ENCODE measurements at regions not wholly inside any gene's neighbourhood (a gene's known extent, or its start where the extent isn't known, plus 50 kb on each side); places are given as distances from the start of the nearest gene placed in this dataset.

DNA sequence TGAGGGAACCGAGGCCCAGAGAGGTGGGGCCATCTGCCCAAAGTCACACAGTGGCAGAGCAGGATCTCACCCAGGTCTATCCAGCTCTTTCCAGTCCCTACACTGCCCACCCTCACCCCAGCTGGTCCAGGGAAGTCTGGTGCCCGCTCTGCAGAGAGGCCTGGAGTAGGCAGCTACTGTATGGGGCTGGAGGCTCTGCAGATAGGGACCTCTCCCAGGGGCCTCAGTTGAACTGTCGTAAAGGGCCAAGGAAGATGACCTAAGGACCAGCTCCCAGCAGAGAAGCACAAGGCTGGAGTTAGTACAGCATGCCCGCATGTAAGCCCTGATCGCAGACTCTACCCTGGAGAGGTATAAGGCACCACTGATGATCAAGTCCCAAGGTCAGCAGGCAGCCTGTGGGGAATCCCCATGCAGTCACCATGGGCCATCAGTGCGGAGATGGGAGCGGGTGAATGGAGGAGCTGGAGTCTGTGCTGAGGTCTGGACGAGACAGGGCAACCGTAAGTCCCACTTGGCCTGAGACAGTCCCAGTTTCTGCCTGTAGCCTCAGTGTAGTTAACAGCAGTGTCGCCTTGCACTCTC, 320.2 kb downstream of the MATN1 start:
- H3K27me3 ChIP-seq (ENCODE audit: control insufficient read depth in 4 of 4, insufficient read depth in 4 of 4, low read length in 3 of 4), result no peaks in the 10 kb centered on the region
- no peak overlapping the region for H3K9ac ChIP-seq (ENCODE audit: low read depth in 1 of 2, low read length in 2 of 2)
- no peaks in the 10 kb centered on the region for H3K9me3 ChIP-seq (ENCODE audit: control insufficient read depth in 4 of 4, low read length in 3 of 4)
- no peak overlapping the region for H3K4me3 ChIP-seq (ENCODE audit: low read depth in 1 of 3, low read length in 3 of 3)
- H3K27ac ChIP-seq (ENCODE audit: low read depth in 1 of 2, low read length in 2 of 2), result no peak overlapping the region
- 89% methylated on average over 10 of the region's 10 CpGs for WGBS
- H3K36me3 ChIP-seq (ENCODE audit: control insufficient read depth in 4 of 4, insufficient read depth in 3 of 4, low read depth in 1 of 4, low read length in 3 of 4), result no peaks in the 10 kb centered on the region
- no peaks in the 10 kb centered on the region for H3K4me1 ChIP-seq (ENCODE audit: control insufficient read depth in 4 of 4, insufficient read depth in 4 of 4, low read length in 3 of 4)
- TF ChIP-seq, protein P1, sequence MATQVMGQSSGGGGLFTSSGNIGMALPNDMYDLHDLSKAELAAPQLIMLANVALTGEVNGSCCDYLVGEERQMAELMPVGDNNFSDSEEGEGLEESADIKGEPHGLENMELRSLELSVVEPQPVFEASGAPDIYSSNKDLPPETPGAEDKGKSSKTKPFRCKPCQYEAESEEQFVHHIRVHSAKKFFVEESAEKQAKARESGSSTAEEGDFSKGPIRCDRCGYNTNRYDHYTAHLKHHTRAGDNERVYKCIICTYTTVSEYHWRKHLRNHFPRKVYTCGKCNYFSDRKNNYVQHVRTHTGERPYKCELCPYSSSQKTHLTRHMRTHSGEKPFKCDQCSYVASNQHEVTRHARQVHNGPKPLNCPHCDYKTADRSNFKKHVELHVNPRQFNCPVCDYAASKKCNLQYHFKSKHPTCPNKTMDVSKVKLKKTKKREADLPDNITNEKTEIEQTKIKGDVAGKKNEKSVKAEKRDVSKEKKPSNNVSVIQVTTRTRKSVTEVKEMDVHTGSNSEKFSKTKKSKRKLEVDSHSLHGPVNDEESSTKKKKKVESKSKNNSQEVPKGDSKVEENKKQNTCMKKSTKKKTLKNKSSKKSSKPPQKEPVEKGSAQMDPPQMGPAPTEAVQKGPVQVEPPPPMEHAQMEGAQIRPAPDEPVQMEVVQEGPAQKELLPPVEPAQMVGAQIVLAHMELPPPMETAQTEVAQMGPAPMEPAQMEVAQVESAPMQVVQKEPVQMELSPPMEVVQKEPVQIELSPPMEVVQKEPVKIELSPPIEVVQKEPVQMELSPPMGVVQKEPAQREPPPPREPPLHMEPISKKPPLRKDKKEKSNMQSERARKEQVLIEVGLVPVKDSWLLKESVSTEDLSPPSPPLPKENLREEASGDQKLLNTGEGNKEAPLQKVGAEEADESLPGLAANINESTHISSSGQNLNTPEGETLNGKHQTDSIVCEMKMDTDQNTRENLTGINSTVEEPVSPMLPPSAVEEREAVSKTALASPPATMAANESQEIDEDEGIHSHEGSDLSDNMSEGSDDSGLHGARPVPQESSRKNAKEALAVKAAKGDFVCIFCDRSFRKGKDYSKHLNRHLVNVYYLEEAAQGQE (IDR thresholded peaks at IDR 0.05), result no peak
- no peak for TF ChIP-seq JUND (IDR thresholded peaks at IDR 0.05)
- TF ChIP-seq, protein P2, sequence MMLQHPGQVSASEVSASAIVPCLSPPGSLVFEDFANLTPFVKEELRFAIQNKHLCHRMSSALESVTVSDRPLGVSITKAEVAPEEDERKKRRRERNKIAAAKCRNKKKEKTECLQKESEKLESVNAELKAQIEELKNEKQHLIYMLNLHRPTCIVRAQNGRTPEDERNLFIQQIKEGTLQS (IDR thresholded peaks at IDR 0.05), result no peak
- no peak for TF ChIP-seq SP1 (IDR thresholded peaks at IDR 0.05)
- no peak for TF ChIP-seq GABPA (IDR thresholded peaks at IDR 0.05 in 1 of 2, conservative IDR thresholded peaks at IDR 0.05 in 1 of 2)
- TF ChIP-seq NR2F2 (IDR thresholded peaks at IDR 0.05), result no peak
- no peak for DNase-seq (ENCODE audit: low spot score)

DNA sequence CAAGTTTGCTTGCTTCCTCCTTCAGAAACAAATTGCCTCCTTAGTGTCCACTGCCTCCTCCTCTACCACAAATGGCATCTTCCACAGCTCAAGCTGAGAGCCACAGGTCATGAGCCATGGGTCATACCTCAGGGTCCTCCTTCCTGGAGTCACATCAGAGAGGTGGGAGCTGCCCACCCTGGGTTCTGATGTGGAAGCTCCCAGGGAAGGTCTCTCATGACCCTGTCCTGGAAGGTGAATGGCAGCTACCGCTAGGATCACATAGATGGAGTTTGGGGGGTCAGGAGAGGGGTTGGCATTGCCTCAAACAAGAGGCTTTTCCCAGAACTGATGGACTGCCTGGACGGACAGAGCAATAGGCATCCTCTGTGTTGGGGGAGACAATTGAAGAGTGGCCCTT, 321.4 kb downstream of the MATN1 start:
- 89% methylated on average over 2 of the region's 2 CpGs for WGBS
- TF ChIP-seq HNF4G (IDR thresholded peaks at IDR 0.05), result no peak
- TF ChIP-seq, protein P3, sequence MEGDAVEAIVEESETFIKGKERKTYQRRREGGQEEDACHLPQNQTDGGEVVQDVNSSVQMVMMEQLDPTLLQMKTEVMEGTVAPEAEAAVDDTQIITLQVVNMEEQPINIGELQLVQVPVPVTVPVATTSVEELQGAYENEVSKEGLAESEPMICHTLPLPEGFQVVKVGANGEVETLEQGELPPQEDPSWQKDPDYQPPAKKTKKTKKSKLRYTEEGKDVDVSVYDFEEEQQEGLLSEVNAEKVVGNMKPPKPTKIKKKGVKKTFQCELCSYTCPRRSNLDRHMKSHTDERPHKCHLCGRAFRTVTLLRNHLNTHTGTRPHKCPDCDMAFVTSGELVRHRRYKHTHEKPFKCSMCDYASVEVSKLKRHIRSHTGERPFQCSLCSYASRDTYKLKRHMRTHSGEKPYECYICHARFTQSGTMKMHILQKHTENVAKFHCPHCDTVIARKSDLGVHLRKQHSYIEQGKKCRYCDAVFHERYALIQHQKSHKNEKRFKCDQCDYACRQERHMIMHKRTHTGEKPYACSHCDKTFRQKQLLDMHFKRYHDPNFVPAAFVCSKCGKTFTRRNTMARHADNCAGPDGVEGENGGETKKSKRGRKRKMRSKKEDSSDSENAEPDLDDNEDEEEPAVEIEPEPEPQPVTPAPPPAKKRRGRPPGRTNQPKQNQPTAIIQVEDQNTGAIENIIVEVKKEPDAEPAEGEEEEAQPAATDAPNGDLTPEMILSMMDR (IDR thresholded peaks at IDR 0.05; ENCODE audit: low read depth, low read length, missing input control), result no peak
- no peak for TF ChIP-seq TAF1 (conservative IDR thresholded peaks at IDR 0.05)
- TF ChIP-seq, protein P4, sequence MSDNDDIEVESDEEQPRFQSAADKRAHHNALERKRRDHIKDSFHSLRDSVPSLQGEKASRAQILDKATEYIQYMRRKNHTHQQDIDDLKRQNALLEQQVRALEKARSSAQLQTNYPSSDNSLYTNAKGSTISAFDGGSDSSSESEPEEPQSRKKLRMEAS (IDR thresholded peaks at IDR 0.05), result no peak
- TF ChIP-seq NR2F2 (IDR thresholded peaks at IDR 0.05), result no peak
- TF ChIP-seq, protein P1 (IDR thresholded peaks at IDR 0.05), result no peak
- no peak for TF ChIP-seq RXRA (IDR thresholded peaks at IDR 0.05)
- no peak for TF ChIP-seq GABPA (IDR thresholded peaks at IDR 0.05 in 1 of 2, conservative IDR thresholded peaks at IDR 0.05 in 1 of 2)
- no peak for TF ChIP-seq SP1 (IDR thresholded peaks at IDR 0.05)
- no peak for TF ChIP-seq FOXA2 (IDR thresholded peaks at IDR 0.05)
- TF ChIP-seq HNF4A (conservative IDR thresholded peaks at IDR 0.05), result no peak
- TF ChIP-seq, protein P5, sequence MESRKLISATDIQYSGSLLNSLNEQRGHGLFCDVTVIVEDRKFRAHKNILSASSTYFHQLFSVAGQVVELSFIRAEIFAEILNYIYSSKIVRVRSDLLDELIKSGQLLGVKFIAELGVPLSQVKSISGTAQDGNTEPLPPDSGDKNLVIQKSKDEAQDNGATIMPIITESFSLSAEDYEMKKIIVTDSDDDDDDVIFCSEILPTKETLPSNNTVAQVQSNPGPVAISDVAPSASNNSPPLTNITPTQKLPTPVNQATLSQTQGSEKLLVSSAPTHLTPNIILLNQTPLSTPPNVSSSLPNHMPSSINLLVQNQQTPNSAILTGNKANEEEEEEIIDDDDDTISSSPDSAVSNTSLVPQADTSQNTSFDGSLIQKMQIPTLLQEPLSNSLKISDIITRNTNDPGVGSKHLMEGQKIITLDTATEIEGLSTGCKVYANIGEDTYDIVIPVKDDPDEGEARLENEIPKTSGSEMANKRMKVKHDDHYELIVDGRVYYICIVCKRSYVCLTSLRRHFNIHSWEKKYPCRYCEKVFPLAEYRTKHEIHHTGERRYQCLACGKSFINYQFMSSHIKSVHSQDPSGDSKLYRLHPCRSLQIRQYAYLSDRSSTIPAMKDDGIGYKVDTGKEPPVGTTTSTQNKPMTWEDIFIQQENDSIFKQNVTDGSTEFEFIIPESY (IDR thresholded peaks at IDR 0.05), result no peak
- TF ChIP-seq YY1 (IDR thresholded peaks at IDR 0.05), result no peak
- Histone ChIP-seq H3K9ac (ENCODE audit: low read depth in 1 of 2, low read length in 2 of 2) (no peak overlapping the region), H3K27me3 (ENCODE audit: control insufficient read depth in 4 of 4, insufficient read depth in 4 of 4, low read length in 3 of 4) (no peaks in the 10 kb centered on the region), H3K4me3 (ENCODE audit: low read depth in 1 of 3, low read length in 3 of 3) (no peak overlapping the region), H3K36me3 (ENCODE audit: control insufficient read depth in 4 of 4, insufficient read depth in 3 of 4, low read depth in 1 of 4, low read length in 3 of 4) (no peaks in the 10 kb centered on the region), H3K9me3 (ENCODE audit: control insufficient read depth in 4 of 4, low read length in 3 of 4) (no peaks in the 10 kb centered on the region), H3K27ac (ENCODE audit: low read depth in 1 of 2, low read length in 2 of 2) (no peak overlapping the region), H3K4me1 (ENCODE audit: control insufficient read depth in 4 of 4, insufficient read depth in 4 of 4, low read length in 3 of 4) (no peaks in the 10 kb centered on the region)
- DNase-seq (ENCODE audit: low spot score), result no peak
